ENCODE measurements at regions not wholly inside any gene's neighbourhood (a gene's known extent, or its start where the extent isn't known, plus 50 kb on each side); places are given as distances from the start of the nearest gene placed in this dataset.

- no peak for TF ChIP-seq CREB5 (CRISPR knock-in tag; IDR thresholded peaks at IDR 0.05; ENCODE audit: low read depth)
- no peak for TF ChIP-seq ARNTL (CRISPR knock-in tag; IDR thresholded peaks at IDR 0.05; ENCODE audit: borderline replicate concordance, low read depth)
- no peak for TF ChIP-seq POU6F1 (CRISPR knock-in tag; IDR thresholded peaks at IDR 0.05; ENCODE audit: borderline replicate concordance, low read depth)
- TF ChIP-seq ZFP3 (CRISPR knock-in tag; IDR thresholded peaks at IDR 0.05): no peak
- TF ChIP-seq PPARA (CRISPR knock-in tag; IDR thresholded peaks at IDR 0.05; ENCODE audit: borderline replicate concordance): no peak
Observed at GRCh38 chr22:26732284-26732683, 74.9 kb downstream of the MIAT start.
